Stimulated activated CD8-positive, alpha-beta memory T cell treated with anti-CD3 and anti-CD28 coated beads, Interleukin-4, amount 100 ng/mL, for 1 hour (primary cell): ENCODE measurements at regions not wholly inside any gene's neighbourhood (a gene's known extent, or its start where the extent isn't known, plus 50 kb on each side); places are given as distances from the start of the nearest gene placed in this dataset.

ENCODE experiments used
- DNase-seq, 2 donors: peaks; one replicate each; pipeline ENCODE4 v3.0.0-alpha.2; 2020; ENCODE audit warnings: low read depth in 2 of 2, low spot score in 1 of 2

- DNase-seq = no peak
Observed at GRCh38 chr11:37108436-37109285, 510.6 kb upstream of the RAG2 start.

GRCh38 chr11:37107831-37108230 is 509.8 kb upstream of the RAG2 start:
- DNase-seq = no peak

GRCh38 chr11:37107415-37107814 is 509.4 kb upstream of the RAG2 start:
- DNase-seq = no peak

GRCh38 chr11:37105427-37105826 is 507.4 kb upstream of the RAG2 start:
- no peak for DNase-seq

- no peak for DNase-seq
Observed at GRCh38 chr11:37104380-37104779, 506.3 kb upstream of the RAG2 start.

- DNase-seq = no peak
Observed at GRCh38 chr11:37100008-37100407, 502.0 kb upstream of the RAG2 start.

GRCh38 chr11:37092487-37092886 is 494.5 kb upstream of the RAG2 start:
- DNase-seq = no peak

GRCh38 chr11:37089439-37089838 is 491.4 kb upstream of the RAG2 start:
- no peak for DNase-seq

GRCh38 chr11:37088573-37088910 is 490.5 kb upstream of the RAG2 start:
- DNase-seq = no peak

- DNase-seq = no peak
Observed at GRCh38 chr11:37087650-37088572, 489.9 kb upstream of the RAG2 start.

GRCh38 chr11:37078521-37078920 is 480.5 kb upstream of the RAG2 start:
- DNase-seq = no peak

GRCh38 chr11:37076866-37077265 is 478.8 kb upstream of the RAG2 start:
- DNase-seq = no peak

GRCh38 chr11:37072538-37073055 is 474.6 kb upstream of the RAG2 start:
- DNase-seq = no peak

GRCh38 chr11:37050311-37050710 is 452.3 kb upstream of the RAG2 start:
- no peak for DNase-seq

- no peak for DNase-seq
Observed at GRCh38 chr11:37040921-37041320, 442.9 kb upstream of the RAG2 start.

GRCh38 chr11:37038911-37039310 is 440.9 kb upstream of the RAG2 start:
- no peak for DNase-seq

- DNase-seq = no peak
Observed at GRCh38 chr11:37026741-37027140, 428.7 kb upstream of the RAG2 start.

- DNase-seq = no peak
Observed at GRCh38 chr11:37026326-37026725, 428.3 kb upstream of the RAG2 start.

GRCh38 chr11:37006563-37006962 is 408.5 kb upstream of the RAG2 start:
- DNase-seq = no peak

GRCh38 chr11:37002831-37003230 is 404.8 kb upstream of the RAG2 start:
- DNase-seq = no peak

- no peak for DNase-seq
Observed at GRCh38 chr11:36997656-36998055, 399.6 kb upstream of the RAG2 start.

- DNase-seq = no peak
Observed at GRCh38 chr11:36996795-36997194, 398.8 kb upstream of the RAG2 start.
